ENCODE measurements at regions not wholly inside any gene's neighbourhood (a gene's known extent, or its start where the extent isn't known, plus 50 kb on each side); places are given as distances from the start of the nearest gene placed in this dataset.
"Not testable (repeated sequence)": the region's sequence is repeated elsewhere in the genome, so short reads cannot be mapped to it uniquely, and the experiment has no call there.

GRCh38 chr2:175840765-175841164 is 161.3 kb downstream of the LNPK start:
- not testable (repeated sequence) for TF ChIP-seq CTCF, POLR2A (IDR thresholded peaks at IDR 0.05)
